ENCODE measurements at regions not wholly inside any gene's neighbourhood (a gene's known extent, or its start where the extent isn't known, plus 50 kb on each side); places are given as distances from the start of the nearest gene placed in this dataset. TPM values are rescaled to one million over a fixed set of nuclear protein-coding genes. Genes with fewer than 3 reads are reported as not detected.

GRCh38 chr1:147491098-147491497 lies 50.2 kb upstream of the BCL9 start:
- Histone ChIP-seq H3K9me3 (no peaks in the 10 kb centered on the region), H3K4me3 (replicated peaks in 1 of 3) (no peak overlapping the region), H3K27ac (no peak overlapping the region), H3K4me1 (no peaks in the 10 kb centered on the region), H3K27me3 (no peaks in the 10 kb centered on the region), H3K36me3 (no peaks in the 10 kb centered on the region)
- DNase-seq, result no peak
- TF ChIP-seq POLR2A (IDR thresholded peaks at IDR 0.05) (no peak), CTCF (IDR thresholded peaks at IDR 0.05) (no peak)
- intact Hi-C loops (cut with DNase I), result no loop called here
- 31 to 47% methylated on average over 2 of the region's 2 CpGs for WGBS, 2 donors

Small RNAs in the stretch of these regions (small RNA-seq; reads per million reads assigned to genes)
- not detected for gene RF00019

Measured in thyroid gland (tissue), 4 donors.